OCI-LY7 (cell line): ENCODE measurements at regions not wholly inside any gene's neighbourhood (a gene's known extent, or its start where the extent isn't known, plus 50 kb on each side); places are given as distances from the start of the nearest gene placed in this dataset.

Source experiments
- BruUV-seq: library from RNA; stranded (reverse); fragments of 400-500 nt; replicated peaks from 2 replicates; lab custom pipeline; 2021; lab: Mats Ljungman, UMichigan
- CTCF ChIA-PET: fragments of 300-600 bp; sonication (Branson Sonifier 250); formaldehyde crosslinking; loops from one replicate; lab custom pipeline; 2022; ENCODE audit warnings: antibody characterized with exemption; ENCODE audit not compliant: unreplicated experiment; lab: Charles Lee
- POLR2A ChIA-PET: fragments of 300-600 bp; sonication (Branson Sonifier 250); formaldehyde crosslinking; loops from one replicate; lab custom pipeline; 2022; ENCODE audit warnings: antibody characterized with exemption; lab: Charles Lee
- DNase-seq: peaks from one replicate; pipeline ENCODE4 v3.0.0-alpha.2; 2015; ENCODE audit warnings: low spot score
- H2AFZ ChIP-seq: fragments of 200-600 bp; sonication (generic), shearing (Covaris generic); 2 replicates; pipeline ENCODE4 v1.6.1; 2014; ENCODE audit warnings: mild to moderate bottlenecking, antibody characterized with exemption, low read length, moderate library complexity
- H3K27ac ChIP-seq: fragments of 200-600 bp; sonication (generic); 2 replicates; pipeline ENCODE4 v1.5.1; 2014; ENCODE audit warnings: mixed run types, low read depth, mild to moderate bottlenecking, moderate library complexity, low read length, inconsistent platforms; ENCODE audit not compliant: poor library complexity, severe bottlenecking
- H3K36me3 ChIP-seq: fragments of 200-600 bp; sonication (generic); 2 replicates; pipeline ENCODE4 v1.6.1; 2014; ENCODE audit warnings: mild to moderate bottlenecking, antibody characterized with exemption, low read length, moderate library complexity, mixed read lengths; ENCODE audit not compliant: insufficient read depth
- H3K4me1 ChIP-seq: fragments of 200-600 bp; sonication (generic); 2 replicates; pipeline ENCODE4 v1.5.1; 2014; ENCODE audit warnings: mild to moderate bottlenecking, low read length; ENCODE audit not compliant: insufficient read depth, poor library complexity, severe bottlenecking
- H3K4me2 ChIP-seq: fragments of 200-600 bp; sonication (generic); 2 replicates; pipeline ENCODE4 v1.6.1; 2014; ENCODE audit warnings: mild to moderate bottlenecking, low read length
- H3K4me3 ChIP-seq: fragments of 200-600 bp; sonication (generic); 2 replicates; pipeline ENCODE4 v1.5.1; 2014; ENCODE audit warnings: mild to moderate bottlenecking, low read depth, low read length; ENCODE audit not compliant: poor library complexity, severe bottlenecking
- H3K79me2 ChIP-seq: fragments of 200-600 bp; sonication (generic); 2 replicates; pipeline ENCODE4 v1.6.1; 2016; ENCODE audit warnings: low read depth, mild to moderate bottlenecking, low read length, moderate library complexity, mixed read lengths; ENCODE audit not compliant: insufficient read depth
- H3K9me2 ChIP-seq: fragments of 200-600 bp; sonication (generic); 2 replicates; pipeline ENCODE4 v1.6.1; 2016; ENCODE audit warnings: mild to moderate bottlenecking, low read length, mixed read lengths; ENCODE audit not compliant: insufficient read depth
- H3K9me3 ChIP-seq: fragments of 200-600 bp; sonication (generic); 2 replicates; pipeline ENCODE4 v1.6.1; 2014; ENCODE audit warnings: mild to moderate bottlenecking, mixed run types, low read length, mixed read lengths
- H4K20me1 ChIP-seq: fragments of 200-600 bp; sonication (generic); 2 replicates; pipeline ENCODE4 v1.6.1; 2014; ENCODE audit warnings: mild to moderate bottlenecking, antibody characterized with exemption, low read length, moderate library complexity, mixed read lengths; ENCODE audit not compliant: insufficient read depth
- CTCF ChIP-seq: fragments of 200-600 bp; sonication (generic); conservative IDR thresholded peaks from 2 replicates; pipeline ENCODE4 v1.5.1; 2014; ENCODE audit warnings: mild to moderate bottlenecking, antibody characterized with exemption, low read length, moderate library complexity, mixed read lengths
- EZH2phosphoT487 ChIP-seq: fragments of 200-600 bp; sonication (generic); IDR thresholded peaks from 2 replicates; pipeline ENCODE4 v1.6.1; 2018; ENCODE audit warnings: low read depth, borderline replicate concordance, mild to moderate bottlenecking, mixed run types, antibody characterized with exemption, low read length, moderate library complexity, mixed read lengths
- intact Hi-C: fragments of 100-400 bp; cut with micrococcal nuclease; formaldehyde crosslinking; loops from one replicate; pipeline ENCODE4 v1.10.0; 2022; ENCODE audit not compliant: unreplicated experiment

- CTCF ChIA-PET: no interaction called here
- BruUV-seq: no TSS peak
- H3K27ac ChIP-seq: no peak overlapping the region
Measured at GRCh38 chr18:8538935-8539334, 70.3 kb upstream of the RAB12 start.

GRCh38 chr18:8546677-8547076 is 62.6 kb upstream of the RAB12 start:
- Histone ChIP-seq H3K4me2 (no peak overlapping the region), H3K36me3 (no peaks in the 10 kb centered on the region), H3K9me3 (no peaks in the 10 kb centered on the region), H3K4me3 (no peak overlapping the region), H2AFZ (no peak overlapping the region), H3K4me1 (no peaks in the 10 kb centered on the region), H3K9me2 (no peaks in the 10 kb centered on the region), H3K27ac (no peak overlapping the region), H3K79me2 (no peaks in the 10 kb centered on the region), H4K20me1 (no peaks in the 10 kb centered on the region)
- no peak for DNase-seq
- POLR2A ChIA-PET: no interaction called here
- intact Hi-C loops: loop anchor here (10.0 kb wide), 1 partner anchor 62 kb away; no protein-coding TSS in a partner anchor
- BruUV-seq: no TSS peak
- TF ChIP-seq CTCF: no peak
- no peak for TF ChIP-seq EZH2phosphoT487
- CTCF ChIA-PET: no interaction called here

More at GRCh38 chr18:8538935-8539334, 70.3 kb upstream of the RAB12 start:
- TF ChIP-seq CTCF (no peak), EZH2phosphoT487 (no peak)
- no peak overlapping the region for H3K4me3 ChIP-seq
- H3K9me3 ChIP-seq: no peaks in the 10 kb centered on the region
- H3K4me2 ChIP-seq: no peak overlapping the region
- DNase-seq: peak; percentile 3
- POLR2A ChIA-PET: interaction anchor here (0.6 kb wide), 2 partner anchors 66 to 215 kb away, joined by 3 to 4 read pairs; no protein-coding TSS in a partner anchor
- intact Hi-C loops: no loop called here
- H3K79me2 ChIP-seq: no peaks in the 10 kb centered on the region
- H3K36me3 ChIP-seq: no peaks in the 10 kb centered on the region
- H2AFZ ChIP-seq: no peak overlapping the region
- H3K4me1 ChIP-seq: no peaks in the 10 kb centered on the region
- H3K9me2 ChIP-seq: no peaks in the 10 kb centered on the region
- no peaks in the 10 kb centered on the region for H4K20me1 ChIP-seq

GRCh38 chr18:8548186-8548585 is 61.1 kb upstream of the RAB12 start:
- no peak overlapping the region for H3K27ac ChIP-seq
- ChIA-PET CTCF (no interaction called here), POLR2A (no interaction called here)
- DNase-seq: no peak
- H3K9me3 ChIP-seq: no peaks in the 10 kb centered on the region
- TF ChIP-seq EZH2phosphoT487: no peak
- no peak for TF ChIP-seq CTCF
- H3K4me3 ChIP-seq: no peak overlapping the region
- H3K79me2 ChIP-seq: no peaks in the 10 kb centered on the region
- H3K4me2 ChIP-seq: no peak overlapping the region
- H4K20me1 ChIP-seq: no peaks in the 10 kb centered on the region
- no peaks in the 10 kb centered on the region for H3K36me3 ChIP-seq
- H2AFZ ChIP-seq: no peak overlapping the region
- no peaks in the 10 kb centered on the region for H3K9me2 ChIP-seq
- intact Hi-C loops: loop anchor here (10.0 kb wide), 1 partner anchor 63 kb away; no protein-coding TSS in a partner anchor
- no TSS peak for BruUV-seq
- H3K4me1 ChIP-seq: no peaks in the 10 kb centered on the region
